Stimulated activated naive CD8-positive, alpha-beta T cell treated with anti-CD3 and anti-CD28 coated beads, Interleukin-15, Interleukin-2, amounts not matched to agents 100 U/mL and 50 U/mL, for 24 hours (primary cell): ENCODE measurements at regions not wholly inside any gene's neighbourhood (a gene's known extent, or its start where the extent isn't known, plus 50 kb on each side); places are given as distances from the start of the nearest gene placed in this dataset.
"Not testable (repeated sequence)": the region's sequence is repeated elsewhere in the genome, so short reads cannot be mapped to it uniquely, and the experiment has no call there.

Source experiments
- ATAC-seq: fragments of 150-1000 bp; cut with Tn5 transposase; one replicate; pipeline ENCODE4 v1.10.0; 2021
- DNase-seq: peaks from one replicate; pipeline ENCODE4 v3.0.0; 2021

- ATAC-seq: no peak
Observed at GRCh38 chr7:13793926-13794325, 195.5 kb downstream of the ETV1 start.

DNA sequence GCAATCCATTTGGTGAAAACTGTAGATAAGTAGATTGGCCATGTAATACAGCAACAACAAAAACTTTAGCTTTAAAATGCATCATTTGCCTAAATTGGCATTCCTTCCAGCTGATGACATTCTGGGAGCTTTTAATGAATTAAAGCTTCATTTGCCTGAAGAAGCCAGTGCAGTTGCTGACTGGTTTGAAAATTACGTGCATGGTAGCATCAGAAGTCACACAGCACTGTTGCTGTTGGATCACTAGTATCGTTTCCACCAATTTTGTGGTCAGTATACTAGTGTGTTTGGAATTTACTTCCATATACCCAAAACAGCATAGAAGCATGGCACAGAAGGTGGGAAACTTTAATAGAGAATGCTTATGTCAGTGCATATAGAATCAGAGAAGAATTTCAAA, 194.9 kb downstream of the ETV1 start:
- DNase-seq (no peak), ATAC-seq (no peak)

More at GRCh38 chr7:13793926-13794325, 195.5 kb downstream of the ETV1 start:
- no peak for DNase-seq

GRCh38 chr7:13797545-13797944, 191.9 kb downstream of the ETV1 start:
- ATAC-seq: no peak
- no peak for DNase-seq

GRCh38 chr7:13800694-13801448, 188.6 kb downstream of the ETV1 start:
- DNase-seq (no peak), ATAC-seq (peak; percentile 79)

DNA sequence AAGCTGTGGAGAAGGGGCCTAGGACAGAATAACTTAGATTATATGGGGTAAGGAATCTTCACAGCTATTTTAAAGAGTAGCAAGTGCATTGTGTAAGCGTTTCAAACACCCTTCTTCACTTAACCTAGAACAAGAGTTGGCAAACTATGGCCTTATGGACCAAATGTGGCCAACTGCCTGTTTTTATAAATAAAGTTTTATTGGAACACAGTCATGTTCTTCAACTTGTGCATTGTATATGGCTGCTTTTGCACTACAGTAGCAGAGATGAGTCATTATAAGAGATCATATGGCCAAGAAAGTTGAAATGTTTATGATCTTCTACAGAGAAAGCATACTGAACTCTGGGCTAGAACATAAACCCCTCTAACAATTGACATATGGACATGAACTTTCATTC, 187.8 kb downstream of the ETV1 start:
- DNase-seq: no peak
- ATAC-seq: no peak

GRCh38 chr7:13802651-13803050, 186.8 kb downstream of the ETV1 start:
- ATAC-seq (no peak), DNase-seq (no peak)

GRCh38 chr7:13803134-13803533, 186.3 kb downstream of the ETV1 start:
- DNase-seq: no peak
- no peak for ATAC-seq

DNA sequence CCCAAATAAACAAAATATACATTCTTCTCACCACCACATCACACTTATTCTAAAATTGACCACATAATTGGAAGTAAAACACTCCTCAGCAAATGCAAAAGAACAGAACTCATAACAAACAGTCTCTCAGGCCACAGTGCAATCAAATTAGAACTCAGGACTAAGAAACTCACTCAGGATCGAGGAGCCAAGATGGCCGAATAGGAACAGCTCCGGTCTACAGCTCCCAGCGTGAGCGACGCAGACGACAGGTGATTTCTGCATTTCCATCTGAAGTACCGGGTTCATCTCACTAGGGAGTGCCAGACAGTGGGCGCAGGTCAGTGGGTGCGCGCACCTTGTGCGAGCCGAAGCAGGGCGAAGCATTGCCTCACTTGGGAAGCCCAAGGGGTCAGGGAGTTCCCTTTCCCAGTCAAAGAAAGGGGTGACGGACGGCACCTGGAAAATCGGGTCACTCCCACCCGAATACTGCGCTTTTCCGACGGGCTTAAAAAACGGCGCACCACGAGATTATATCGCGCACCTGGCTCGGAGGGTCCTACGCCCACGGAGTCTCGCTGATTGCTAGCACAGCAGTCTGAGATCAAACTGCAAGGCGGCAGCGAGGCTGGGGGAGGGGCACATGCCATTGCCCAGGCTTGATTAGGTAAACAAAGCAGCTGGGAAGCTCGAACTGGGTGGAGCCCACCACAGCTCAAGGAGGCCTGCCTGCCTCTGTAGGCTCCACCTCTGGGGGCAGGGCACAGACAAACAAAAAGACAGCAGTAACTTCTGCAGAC, 183.2 kb downstream of the ETV1 start:
- DNase-seq, ATAC-seq: not testable (repeated sequence)

GRCh38 chr7:13817230-13817629, 172.2 kb downstream of the ETV1 start:
- not testable (repeated sequence) for ATAC-seq

GRCh38 chr7:13821152-13821787, 168.2 kb downstream of the ETV1 start:
- no peak for ATAC-seq

More at GRCh38 chr7:13817230-13817629, 172.2 kb downstream of the ETV1 start:
- not testable (repeated sequence) for DNase-seq

DNA sequence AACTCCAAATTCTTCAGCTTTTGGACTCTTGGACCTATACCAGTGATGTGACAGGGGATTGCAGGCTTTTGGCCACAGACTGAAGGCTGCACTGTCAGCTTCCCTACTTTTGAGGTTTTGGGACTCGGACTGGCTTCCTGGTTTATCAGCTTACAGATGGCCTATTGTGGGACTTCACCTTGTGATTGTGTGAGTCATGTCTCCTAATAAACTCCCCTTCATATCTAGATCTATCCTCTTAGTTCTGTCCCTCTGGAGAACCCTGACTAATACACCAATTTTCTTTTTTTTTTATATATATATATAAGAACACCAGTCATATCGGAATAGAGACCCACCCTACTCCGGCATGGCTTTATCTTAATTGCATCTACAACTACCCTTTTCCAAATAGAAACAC, 166.8 kb downstream of the ETV1 start:
- no peak for DNase-seq
- ATAC-seq: no peak

More at GRCh38 chr7:13821152-13821787, 168.2 kb downstream of the ETV1 start:
- DNase-seq: no peak

GRCh38 chr7:13826752-13827151, 162.7 kb downstream of the ETV1 start:
- DNase-seq: no peak
- ATAC-seq: no peak

DNA sequence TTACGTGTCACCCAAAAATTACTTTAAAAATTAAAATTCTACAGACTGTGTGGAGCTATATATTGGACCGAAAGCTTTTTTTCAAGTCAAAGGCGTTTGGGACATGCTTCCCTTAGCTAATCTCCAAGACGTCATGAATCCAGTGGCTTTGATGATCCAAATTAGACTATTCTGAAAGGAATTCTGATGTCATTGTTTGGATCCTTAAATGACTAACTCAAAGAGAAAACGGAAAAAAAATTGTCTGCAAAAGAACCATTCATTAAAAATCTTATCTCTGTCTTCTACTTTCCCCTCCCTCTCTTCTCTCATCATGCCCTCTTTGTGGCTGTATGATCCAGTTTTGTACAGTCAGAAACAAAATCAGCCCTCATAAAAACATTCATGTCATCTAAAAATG, 161.8 kb downstream of the ETV1 start:
- ATAC-seq (no peak), DNase-seq (no peak)

- ATAC-seq: no peak
- DNase-seq: no peak
Observed at GRCh38 chr7:13829231-13829630, 160.2 kb downstream of the ETV1 start.

GRCh38 chr7:13829914-13830900, 159.3 kb downstream of the ETV1 start:
- ATAC-seq (no peak), DNase-seq (no peak)

GRCh38 chr7:13832346-13832745, 157.1 kb downstream of the ETV1 start:
- no peak for DNase-seq
- ATAC-seq: no peak

DNA sequence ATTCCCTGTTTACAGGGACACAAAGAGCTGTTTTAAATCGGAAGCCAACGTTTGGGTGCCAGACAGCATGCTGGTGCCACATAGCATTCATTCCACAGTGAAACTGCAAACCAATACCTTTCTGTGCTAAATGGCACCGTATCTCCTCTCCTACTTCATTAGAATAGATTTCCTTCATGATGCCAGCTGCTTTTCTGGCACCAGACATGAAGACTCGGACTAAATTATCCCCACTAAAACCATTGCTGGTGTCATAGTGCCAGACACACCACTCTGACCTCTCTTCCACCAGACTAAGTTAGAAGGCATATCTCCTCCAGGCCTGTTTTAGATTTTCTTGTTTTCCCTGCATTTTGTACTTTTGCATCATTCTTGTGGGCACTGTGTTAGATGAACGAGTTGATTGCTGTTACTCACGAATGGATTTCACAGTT, 155.1 kb downstream of the ETV1 start:
- no peak for ATAC-seq
- no peak for DNase-seq

DNA sequence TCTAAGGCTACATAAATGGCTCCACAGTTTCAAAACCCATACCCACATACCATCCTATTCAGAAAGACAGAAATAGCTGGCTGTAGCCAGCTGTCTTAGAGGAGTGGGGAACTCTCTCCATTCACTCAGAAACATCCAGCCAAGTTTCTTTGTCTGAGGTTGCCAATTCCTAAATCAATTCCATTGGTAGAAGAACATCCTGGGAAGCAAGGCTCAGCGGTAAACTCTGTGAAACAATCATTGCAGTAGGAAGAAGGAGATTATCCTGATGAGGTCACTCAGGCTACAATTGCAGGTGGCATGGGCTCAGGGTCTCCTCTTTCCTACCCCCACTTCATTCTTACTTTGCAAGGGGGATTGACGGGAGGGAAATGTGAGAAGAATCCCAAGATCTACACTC, 154.0 kb downstream of the ETV1 start:
- no peak for DNase-seq
- ATAC-seq: no peak

DNA sequence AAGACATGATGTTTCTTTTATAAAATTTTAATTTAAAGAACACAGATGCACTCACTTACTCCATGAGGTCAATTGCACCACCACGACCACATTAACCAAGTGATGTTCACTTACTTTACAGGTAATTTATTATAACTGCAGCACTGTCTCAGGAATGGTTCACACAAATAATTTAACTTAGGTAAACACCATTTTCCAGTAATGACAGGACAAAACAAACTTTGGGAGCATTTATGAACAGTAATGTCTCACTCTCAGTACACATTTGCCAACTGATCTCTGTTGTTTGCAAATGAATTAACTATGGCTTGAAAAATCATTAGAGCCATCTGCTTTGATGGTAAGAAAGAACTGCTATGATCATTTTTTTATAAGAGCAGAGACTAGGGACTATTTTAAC, 150.4 kb downstream of the ETV1 start:
- DNase-seq: no peak
- no peak for ATAC-seq
